GM19452 (cell line): ENCODE measurements at regions not wholly inside any gene's neighbourhood (a gene's known extent, or its start where the extent isn't known, plus 50 kb on each side); places are given as distances from the start of the nearest gene placed in this dataset.
"Not testable (repeated sequence)": the region's sequence is repeated elsewhere in the genome, so short reads cannot be mapped to it uniquely, and the experiment has no call there.

ENCODE experiments used
- ATAC-seq: cut with Tn5 transposase; IDR thresholded peaks from one replicate; pipeline ENCODE4 v1.9.1; 2021; ENCODE audit not compliant: unreplicated experiment

DNA sequence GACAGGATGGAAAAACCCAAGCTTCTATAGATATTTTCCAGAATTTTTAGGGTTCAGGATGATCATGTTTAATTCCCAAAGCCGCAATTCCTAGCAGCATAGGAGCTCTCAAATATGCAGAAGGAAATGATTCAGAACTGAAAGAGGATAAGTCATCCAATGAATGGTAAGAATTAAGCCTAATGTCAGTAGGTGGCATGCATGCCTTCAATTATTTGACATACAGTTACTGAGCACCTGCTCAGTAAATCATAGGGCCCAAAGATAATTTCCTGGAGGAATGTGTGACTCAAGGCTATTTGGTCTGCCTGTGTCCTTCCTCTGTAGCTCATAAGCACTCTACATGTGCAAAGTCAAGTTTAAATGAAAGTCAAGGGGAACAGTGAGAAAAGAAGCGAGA is 116.8 kb upstream of the SLC38A4 start:
- ATAC-seq: no peak

DNA sequence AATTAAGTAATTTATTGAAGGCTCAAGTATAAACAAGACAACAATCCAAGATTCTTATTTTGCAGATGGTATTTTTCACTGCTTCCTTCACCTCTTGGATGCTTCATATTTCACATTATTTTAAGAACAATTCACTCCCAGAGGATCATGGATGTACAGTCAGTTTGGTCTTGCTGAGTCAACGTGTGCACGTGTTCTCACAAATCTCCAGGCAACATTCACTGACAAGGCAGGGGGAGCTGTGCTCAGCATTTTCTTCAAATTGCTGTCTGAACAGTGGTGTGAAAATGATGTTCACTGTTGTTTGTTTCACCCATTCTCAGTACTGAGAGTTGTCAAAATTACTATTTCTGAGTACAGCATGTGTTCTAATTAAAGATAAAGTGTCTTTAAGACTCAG is 118.3 kb upstream of the SLC38A4 start:
- no peak for ATAC-seq

DNA sequence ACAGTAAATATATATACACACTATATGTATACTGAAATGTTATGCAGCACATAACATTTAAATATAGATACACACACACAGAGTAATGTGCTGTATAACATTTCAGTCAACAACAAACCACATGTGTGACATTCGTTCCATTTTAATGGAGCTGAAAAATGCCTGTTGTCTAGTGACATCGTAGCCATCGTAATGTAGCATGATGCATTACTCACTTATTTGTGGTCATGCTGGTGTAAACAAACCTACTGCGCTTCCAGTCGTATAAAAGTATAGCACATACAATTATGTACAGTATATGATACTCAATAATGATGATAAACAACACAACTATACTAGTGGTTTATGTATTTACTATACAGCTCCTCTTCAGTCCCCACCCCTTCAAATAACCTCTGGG is 119.0 kb upstream of the SLC38A4 start:
- no peak for ATAC-seq

DNA sequence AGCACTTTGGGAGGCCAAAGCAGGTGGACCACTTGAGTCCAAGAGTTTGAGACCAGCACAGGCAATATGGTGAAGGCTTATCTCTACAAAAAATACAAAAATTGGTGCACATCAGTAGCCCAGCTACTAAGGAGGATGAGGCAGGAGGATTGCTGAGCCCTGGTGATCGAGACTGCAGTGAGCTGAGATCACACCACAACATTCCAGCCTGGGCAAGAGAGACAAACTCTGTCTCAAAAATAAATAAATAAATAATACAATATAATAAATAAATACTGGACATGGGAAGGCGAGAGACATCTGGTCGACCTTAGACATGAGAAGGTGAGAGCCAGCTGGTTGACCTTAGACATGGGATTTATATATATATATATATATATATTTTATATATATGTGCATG is 119.8 kb upstream of the SLC38A4 start:
- no peak for ATAC-seq

DNA sequence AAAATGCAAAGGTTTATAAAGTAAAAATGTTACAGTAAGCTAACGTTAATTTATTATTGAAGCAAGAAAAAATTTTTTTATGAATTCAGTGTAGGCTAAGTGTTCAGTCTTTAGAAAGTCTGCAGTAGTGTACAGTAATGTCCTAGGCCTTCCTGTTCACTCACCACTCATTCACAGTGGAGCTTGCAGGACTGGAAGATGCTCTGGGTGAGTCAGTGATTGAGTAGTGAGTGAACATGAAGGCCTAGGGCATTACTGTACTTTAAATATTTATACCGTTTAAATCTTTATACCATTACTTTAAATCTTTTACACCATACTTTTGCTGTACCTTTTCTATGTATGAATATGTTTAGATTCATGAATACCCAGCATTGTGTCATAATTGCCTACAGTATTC is 120.3 kb upstream of the SLC38A4 start:
- no peak for ATAC-seq

DNA sequence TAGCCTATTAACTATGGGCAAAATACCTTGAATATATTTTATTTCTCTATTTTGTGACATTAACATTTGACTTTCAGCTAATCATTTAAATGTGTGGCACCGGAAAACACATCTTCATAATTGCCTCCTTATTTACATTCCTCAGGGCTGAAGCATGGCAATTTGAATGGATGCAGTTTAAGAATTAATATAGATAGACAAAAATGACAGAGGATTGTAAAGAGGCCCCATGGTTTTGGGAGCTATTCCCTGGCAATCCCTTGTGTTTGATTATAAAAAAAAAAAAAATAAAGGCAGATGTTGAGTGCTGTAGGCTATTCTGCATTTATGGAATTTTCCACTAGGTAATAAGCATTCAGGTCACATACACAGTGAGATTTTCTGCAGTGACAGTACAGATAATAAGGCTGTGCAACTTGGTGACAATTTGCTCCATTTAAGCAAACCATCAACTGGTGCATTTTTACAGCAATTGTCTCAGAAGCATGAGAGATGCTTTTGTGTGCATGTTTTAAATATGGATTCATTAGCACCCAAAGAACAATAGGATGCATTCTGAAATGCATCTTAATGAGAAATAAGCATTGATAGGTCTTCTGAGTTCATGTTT is 123.2 kb upstream of the SLC38A4 start:
- no peak for ATAC-seq

DNA sequence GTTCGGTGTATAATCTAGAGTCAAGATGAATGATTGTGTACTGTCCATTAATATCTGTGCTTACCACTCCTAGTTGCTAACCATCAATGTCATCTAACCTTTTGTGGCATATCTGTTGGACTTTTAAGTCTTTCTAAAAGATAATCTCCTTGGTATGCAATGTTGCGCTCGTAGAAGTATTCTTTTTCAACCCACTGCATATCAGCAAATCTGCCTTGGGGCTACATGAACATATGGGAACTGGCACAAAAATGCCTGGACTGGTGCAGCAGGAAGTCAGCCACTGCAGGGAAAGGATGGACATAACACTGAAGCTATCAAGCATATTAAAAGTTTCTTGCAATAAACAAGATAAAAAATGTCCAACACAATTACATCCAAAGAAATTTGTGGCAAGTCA is 124.3 kb upstream of the SLC38A4 start:
- ATAC-seq: no peak

DNA sequence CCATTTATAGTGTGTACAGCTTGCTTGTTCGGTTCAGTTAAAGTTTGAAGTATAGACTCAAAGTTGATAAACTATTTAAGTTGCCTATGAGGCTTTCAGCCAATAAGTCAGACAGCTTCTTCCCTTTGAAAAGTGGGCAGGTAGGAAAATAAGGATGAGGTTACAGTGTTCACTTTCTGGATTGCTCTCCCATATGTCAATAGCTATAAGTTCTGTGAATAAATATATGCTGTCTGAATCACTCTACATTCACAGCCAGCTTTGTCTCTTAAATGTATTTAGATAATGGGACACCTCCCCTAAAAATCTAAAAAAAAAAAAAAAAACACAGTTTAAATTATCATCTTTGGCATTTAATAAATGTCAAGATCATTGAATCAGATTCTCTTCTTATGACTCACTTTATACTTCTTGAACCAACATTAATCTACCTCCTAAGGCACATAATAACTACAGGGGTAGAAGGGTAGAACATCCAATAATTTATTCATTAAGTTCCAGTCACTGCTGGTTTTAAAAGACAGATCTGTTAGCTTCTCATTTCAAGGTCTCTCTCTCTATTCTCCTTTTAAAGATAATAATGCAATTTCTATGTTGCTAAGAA is 126.4 kb upstream of the PCED1B start:
- no peak for ATAC-seq

DNA sequence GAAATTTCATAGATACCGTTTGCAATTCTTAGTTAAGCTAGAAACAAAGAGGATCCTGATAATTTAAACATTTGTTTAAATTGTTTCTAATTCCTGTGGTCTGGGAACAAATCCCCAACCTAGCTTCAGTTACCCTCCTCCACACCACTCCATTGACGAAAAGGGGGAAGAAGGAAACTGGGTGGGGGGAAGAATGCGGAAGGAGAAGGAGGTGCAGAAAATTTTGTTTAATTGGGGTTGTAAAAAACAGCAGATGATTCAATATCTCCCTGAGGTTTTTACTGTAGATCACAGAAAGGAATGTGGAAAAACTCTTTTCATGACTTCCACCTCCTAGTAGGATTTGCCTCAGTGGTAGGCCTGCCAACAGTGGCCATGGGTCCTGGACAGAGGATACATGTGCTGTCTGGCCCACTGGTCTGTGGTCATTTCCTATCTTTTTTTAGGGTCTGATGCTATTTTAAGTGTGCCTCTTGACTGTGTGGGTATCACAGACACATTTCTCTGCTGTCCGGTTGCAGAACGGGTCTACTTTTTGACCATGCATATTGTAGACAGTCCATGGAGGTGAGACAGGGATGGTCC is 122.9 kb upstream of the PCED1B start:
- ATAC-seq: no peak

DNA sequence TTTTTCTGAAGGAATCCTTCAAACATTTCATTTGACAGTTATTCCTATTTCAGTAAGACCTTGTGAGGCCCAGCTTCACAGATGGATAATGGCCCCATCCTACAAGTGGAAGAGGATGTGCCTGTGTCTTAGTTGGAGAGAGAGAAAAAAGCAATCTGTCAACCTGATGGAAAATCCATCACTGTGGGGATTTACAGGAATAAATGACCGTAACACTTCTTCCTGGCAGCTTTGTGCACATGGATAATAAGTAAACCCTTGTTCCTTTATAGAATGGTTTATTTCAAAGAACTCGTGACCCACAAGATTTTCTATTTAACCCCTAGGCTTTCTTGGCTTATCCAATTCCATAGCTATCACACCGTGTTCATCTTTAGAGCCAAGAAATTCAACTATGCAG is 121.4 kb upstream of the PCED1B start:
- no peak for ATAC-seq

DNA sequence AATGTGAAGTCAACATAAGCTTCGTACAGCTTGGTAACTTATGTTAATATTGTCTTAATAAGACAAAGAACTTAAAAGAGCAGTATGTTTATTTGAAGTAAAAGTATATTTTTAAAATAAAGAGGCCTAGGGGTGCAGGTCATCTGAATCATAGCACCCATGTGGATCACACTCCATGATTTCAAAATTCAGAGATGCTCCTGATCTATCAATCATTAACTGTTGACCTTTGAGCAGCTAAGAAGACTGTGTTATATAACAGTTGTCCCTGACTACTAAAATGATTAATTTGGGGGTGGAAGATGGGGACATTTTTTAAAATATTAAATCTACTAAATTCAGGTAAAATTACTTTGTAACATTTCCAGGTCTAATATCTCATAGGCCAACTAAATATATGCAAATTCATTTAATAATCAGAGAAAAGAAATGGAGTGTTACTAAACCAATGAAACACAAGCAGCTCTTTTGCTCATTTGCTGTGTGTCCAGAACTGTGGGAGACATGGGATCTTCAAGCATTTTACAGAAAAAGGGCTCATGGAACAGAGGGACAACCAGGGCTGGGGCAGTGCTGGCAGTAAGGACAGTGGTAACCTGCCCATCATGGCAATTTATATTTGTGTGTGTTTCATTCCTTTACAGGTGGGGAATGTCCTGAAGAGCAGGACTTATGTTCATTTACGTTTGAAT is 120.7 kb upstream of the PCED1B start:
- ATAC-seq: no peak

DNA sequence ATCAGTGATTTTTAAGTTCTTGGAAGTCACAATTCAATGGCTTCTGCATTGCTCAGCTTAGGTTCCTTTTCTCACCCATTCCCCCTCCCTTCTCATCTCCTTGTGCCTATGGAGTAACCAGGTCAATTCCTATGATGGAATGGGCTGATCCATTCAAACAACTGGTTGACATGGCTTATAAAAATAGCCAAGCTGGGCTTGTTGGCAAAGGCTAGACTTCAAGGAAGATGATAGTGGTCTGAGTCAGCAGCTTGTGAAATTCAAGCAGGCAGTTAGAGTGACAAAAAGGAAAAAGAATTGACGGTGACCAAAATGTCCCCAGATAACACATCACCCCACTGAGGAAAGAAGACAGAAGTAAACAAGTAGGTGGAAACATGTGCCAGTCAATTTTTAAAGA is 119.9 kb upstream of the PCED1B start:
- no peak for ATAC-seq

DNA sequence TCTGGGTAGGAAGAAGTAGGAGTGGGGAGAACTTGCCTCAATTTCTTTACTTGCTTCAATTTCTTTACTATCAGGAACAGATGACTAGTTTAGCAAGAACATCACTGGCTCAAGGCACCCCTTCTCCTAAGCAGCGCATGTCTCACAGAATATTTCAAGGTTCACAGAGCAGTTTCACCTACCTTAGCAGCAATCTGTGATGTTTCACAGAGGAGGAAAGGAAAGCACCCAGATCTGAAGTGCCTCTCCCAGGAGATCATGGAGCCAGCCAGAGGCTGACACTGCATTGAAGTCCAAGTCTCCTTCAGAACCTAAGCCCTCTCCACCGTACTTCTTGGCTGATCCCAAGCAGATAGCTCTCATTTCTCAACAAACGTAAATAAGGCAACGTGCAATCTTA is 118.7 kb upstream of the PCED1B start:
- ATAC-seq: no peak

DNA sequence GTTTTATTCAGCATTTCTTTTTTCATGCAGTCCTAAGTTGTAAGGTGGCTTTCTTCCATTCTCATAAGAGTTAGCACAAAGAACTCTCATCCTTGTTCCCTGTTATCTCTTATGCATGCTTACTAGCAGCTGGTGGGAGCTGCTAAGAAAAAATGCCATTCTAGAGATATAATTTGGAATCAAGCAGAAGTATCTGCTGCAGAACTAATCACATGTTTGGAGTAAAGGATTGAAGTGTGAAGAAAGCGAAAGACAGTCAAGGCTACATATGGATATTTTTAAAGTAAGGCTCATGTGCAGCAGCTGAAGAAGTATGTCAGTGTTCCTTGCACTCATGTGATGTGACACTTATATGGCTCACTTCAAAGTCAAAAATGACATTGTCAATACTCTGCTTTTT is 116.2 kb upstream of the PCED1B start:
- ATAC-seq: no peak

DNA sequence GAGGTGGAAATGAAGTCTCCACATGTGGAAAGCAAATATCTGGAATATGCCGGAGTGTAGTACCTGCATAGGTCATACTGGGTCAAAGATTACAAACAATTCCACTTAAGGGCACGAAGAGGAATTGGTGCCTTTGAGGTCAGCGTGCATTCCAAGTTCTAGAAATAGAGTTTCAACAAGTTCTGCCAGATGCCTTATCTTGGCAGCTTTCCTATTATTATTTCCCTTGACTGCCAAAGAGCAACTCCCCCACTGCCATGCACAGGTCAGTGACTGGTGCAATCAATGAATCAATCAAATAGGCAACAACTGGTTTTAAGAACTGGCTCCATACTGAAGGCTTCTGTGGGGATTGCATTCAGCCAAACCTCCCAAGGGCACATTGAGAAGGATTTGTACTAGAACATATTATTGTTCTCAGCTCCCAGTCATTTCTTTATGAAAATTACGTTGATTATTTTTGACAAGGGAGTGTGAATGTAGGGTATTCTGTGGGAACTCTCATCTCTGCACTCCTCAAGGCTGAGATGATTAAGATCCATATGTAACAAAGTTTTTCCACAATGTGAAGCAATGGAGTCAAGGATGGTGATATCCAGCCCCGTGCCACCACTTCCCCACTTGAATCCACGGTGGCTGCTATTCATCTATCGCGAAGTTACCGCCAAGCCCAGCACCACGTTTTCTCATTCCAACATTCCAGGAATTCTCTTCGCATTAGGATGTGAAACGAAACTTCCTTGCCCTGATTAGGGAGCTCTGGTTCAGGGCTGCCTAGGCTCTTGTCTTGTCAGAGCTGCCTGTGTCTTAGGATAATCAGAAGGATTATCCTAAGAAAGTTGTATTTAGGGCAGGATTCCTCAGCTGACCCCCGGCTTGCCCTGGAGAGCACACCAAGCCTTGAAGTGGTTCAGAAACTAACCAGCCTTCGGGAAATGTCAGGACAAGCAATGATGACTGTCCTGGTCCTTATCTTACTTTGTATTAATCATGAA is 115.1 kb upstream of the PCED1B start:
- ATAC-seq: no peak

DNA sequence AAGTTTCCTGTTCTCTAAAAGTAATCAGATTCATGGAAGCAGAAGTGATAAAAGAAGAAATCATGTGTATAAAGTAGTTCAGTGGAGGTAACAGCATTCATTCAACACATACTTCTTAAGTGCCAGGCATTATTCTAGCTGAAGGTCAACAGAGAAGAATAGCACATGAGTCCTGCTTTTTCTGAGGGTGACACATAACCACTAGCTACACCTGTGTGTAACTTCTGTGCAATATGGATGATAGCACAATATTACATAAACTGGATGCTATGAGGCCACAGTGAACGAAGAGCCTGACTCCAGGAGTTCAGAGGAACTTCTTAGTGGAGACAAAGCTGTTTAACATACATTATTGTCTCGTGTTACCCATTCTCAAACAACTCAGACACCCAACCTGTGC is 114.3 kb upstream of the PCED1B start:
- ATAC-seq: no peak

DNA sequence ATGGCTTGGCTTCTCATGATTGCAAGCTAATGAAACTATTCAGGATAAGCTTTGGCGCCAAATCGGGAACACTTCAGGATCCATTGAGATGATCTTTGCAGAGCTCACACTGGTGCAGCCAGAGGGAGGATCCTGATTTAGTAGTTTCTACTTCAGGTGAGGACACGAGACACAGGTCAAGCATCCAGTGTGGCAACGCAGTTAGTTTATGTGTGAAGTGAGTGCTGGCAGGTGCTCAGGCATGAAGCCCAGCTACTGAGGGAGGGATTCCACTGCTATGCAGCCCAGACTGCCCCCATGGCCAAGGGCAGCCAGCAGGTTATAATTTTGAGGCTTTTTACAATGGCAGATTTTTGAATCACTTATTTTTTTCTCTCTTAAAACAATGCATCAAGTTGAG is 113.5 kb upstream of the PCED1B start:
- no peak for ATAC-seq

DNA sequence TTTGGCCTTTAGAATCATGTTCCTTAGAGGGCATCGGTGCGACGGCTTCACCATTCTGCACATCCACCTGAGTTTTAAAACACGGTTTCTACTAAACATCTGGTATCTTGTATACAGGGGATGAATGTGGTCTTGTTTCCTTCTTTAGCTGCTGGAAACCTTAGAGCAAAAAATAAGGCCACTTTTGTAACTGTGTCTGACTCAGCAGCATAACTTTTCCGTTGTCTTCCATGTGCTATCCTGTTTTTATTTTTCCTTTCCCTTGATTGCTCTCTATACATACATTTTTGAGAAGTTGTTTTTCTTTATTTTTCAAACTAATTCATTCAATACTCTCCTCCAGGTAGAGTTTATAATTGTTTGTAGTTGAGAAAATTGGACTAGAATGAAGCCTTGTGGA is 108.8 kb upstream of the PCED1B start:
- ATAC-seq: no peak

DNA sequence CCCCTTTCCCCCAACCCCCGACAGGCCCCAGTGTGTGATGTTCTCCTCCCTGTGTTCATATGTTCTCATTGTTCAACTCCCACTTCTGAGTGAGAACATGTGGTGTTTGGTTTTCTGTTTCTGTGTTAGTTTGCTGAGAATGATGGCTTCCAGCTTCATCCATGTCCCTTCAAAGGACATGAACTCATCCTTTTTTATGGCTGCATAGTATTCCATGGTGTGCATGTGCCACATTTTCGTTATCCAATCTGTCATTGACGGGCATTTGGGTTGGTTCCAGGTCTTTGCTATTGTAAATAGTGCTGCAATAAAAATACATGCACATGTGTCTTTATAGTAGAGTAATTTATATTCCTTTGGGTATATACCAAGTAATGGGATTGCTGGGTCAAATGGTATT is 105.5 kb upstream of the PCED1B start:
- not testable (repeated sequence) for ATAC-seq

DNA sequence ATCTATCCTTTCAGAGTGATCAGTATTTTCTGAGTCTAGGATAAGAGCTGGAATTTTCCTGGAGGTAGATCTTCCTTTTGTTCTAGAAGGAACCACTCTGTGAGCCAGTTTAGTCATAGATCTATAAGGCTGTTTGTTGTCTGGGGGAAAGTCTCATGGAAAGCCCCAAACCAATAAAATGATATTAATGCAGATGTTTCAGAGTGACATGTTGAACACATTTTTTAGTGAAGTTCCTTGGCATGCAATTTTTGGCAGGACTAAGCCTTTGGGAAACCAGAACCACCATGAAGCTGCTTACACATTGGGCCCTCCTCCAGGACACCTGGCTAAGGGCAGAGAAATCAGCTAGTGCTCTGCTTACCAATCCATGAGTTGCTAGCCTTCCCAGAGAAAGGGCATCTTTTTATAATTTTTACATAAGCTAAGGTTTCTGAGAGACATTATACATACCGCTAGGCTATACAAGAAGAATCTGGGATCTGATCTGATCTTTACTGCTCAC is 101.5 kb upstream of the PCED1B start:
- no peak for ATAC-seq

DNA sequence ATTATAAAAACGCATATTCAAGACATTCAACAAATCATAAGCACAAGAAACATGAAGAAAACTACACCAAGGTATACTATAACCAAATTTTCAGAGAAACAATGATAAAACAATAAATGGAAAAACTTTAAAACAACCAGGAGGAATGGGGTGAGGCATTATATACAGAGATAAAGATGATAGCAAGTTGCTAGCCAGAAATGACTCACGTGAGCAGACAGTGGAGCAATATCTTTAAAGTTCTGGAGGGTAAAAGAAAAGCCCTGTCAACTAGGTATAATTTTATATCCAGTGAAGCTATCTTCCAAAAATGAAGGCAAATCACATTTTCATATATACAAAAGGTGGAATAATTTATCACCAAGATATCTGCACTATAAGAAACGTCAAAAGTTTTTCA is 97.8 kb upstream of the PCED1B start:
- no peak for ATAC-seq
